PFSK-1 (cell line): ENCODE measurements at regions not wholly inside any gene's neighbourhood (a gene's known extent, or its start where the extent isn't known, plus 50 kb on each side); places are given as distances from the start of the nearest gene placed in this dataset.

ENCODE experiments used
- FOXP2 ChIP-seq: optimal IDR thresholded peaks from 2 replicates; pipeline ENCODE3; 2011; ENCODE audit warnings: borderline replicate concordance, control low read depth, inconsistent platforms; ENCODE audit not compliant: insufficient read depth; ENCODE audit errors: extremely low read length, extremely low read depth
- POLR2AphosphoS5 ChIP-seq: IDR thresholded peaks from 2 replicates; pipeline ENCODE4 v1.6.1; 2012; ENCODE audit warnings: low read depth, mild to moderate bottlenecking, control low read depth, low read length, moderate library complexity
- SIN3A ChIP-seq: IDR thresholded peaks from 2 replicates; pipeline ENCODE4 v1.6.1; 2012; ENCODE audit warnings: mild to moderate bottlenecking, low read length, moderate library complexity, borderline replicate concordance; ENCODE audit not compliant: insufficient read depth
- TAF1 ChIP-seq: IDR thresholded peaks from 2 replicates; pipeline ENCODE4 v1.6.1; 2012; ENCODE audit warnings: low read length, control low read depth, borderline replicate concordance; ENCODE audit not compliant: insufficient read depth
- TF ChIP-seq, protein P1 (sequence below), 2 experiments: IDR thresholded peaks; 2 replicates each; pipeline versions ENCODE4 v1.6.1 to v1.8.0; 2011 to 2012; ENCODE audit warnings: low read depth in 2 of 2, low read length in 2 of 2, control low read depth in 1 of 2, inconsistent platforms in 1 of 2, mild to moderate bottlenecking in 1 of 2, moderate library complexity in 1 of 2; ENCODE audit not compliant: insufficient read depth in 1 of 2

DNA sequence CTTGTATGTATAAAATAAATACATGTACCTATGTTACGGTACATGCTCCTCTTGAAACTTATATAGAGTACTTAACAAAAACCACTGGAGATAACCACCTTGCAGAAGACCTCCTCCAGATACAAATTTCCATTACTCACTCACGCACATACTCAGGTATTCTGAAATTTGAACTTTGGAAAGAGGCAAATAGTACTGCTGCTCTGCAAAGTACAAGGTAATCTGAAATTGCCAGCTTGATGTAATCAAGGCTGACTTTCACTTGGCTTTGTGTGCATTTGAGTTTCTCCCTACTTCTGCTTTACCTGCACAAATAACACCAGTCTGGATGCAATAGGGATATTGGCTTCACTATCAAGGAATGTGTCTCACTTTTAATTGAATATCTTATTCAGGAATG is 123.6 kb downstream of the FOXA2 start:
- no peak for TF ChIP-seq TAF1
- TF ChIP-seq POLR2AphosphoS5 = no peak
- TF ChIP-seq SIN3A = no peak
- TF ChIP-seq FOXP2 = no peak
- TF ChIP-seq, protein P1, sequence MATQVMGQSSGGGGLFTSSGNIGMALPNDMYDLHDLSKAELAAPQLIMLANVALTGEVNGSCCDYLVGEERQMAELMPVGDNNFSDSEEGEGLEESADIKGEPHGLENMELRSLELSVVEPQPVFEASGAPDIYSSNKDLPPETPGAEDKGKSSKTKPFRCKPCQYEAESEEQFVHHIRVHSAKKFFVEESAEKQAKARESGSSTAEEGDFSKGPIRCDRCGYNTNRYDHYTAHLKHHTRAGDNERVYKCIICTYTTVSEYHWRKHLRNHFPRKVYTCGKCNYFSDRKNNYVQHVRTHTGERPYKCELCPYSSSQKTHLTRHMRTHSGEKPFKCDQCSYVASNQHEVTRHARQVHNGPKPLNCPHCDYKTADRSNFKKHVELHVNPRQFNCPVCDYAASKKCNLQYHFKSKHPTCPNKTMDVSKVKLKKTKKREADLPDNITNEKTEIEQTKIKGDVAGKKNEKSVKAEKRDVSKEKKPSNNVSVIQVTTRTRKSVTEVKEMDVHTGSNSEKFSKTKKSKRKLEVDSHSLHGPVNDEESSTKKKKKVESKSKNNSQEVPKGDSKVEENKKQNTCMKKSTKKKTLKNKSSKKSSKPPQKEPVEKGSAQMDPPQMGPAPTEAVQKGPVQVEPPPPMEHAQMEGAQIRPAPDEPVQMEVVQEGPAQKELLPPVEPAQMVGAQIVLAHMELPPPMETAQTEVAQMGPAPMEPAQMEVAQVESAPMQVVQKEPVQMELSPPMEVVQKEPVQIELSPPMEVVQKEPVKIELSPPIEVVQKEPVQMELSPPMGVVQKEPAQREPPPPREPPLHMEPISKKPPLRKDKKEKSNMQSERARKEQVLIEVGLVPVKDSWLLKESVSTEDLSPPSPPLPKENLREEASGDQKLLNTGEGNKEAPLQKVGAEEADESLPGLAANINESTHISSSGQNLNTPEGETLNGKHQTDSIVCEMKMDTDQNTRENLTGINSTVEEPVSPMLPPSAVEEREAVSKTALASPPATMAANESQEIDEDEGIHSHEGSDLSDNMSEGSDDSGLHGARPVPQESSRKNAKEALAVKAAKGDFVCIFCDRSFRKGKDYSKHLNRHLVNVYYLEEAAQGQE (IDR thresholded peaks at IDR 0.05; ENCODE audit: insufficient read depth in 1 of 2, low read depth in 2 of 2, low read length in 2 of 2) = no peak
